Ovary (tissue), 7 donors: ENCODE measurements at regions not wholly inside any gene's neighbourhood (a gene's known extent, or its start where the extent isn't known, plus 50 kb on each side); places are given as distances from the start of the nearest gene placed in this dataset.

Experiments used
- DNase-seq, 5 donors: peaks; one replicate each; pipeline ENCODE4 v3.0.0-alpha.2; 2019 to 2020
- H3K27ac ChIP-seq, 2 donors: fragments of 200-600 bp; one replicate each; pipeline versions ENCODE4 v1.5.1 to v1.8.0; 2019 to 2022
- H3K27me3 ChIP-seq: fragments of 200-600 bp; one replicate; pipeline ENCODE4 v1.8.0; 2022
- H3K36me3 ChIP-seq: fragments of 200-600 bp; sonication (generic); one replicate; pipeline ENCODE4 v1.5.1; 2019
- H3K4me1 ChIP-seq: one replicate; pipeline ENCODE4 v1.8.1; 2013; ENCODE audit warnings: mild to moderate bottlenecking, moderate library complexity; ENCODE audit not compliant: insufficient read depth
- H3K4me3 ChIP-seq: fragments of 200-600 bp; sonication (generic); one replicate; pipeline ENCODE4 v1.5.1; 2017
- H3K9me3 ChIP-seq, 2 donors: fragments of 200-600 bp in 1 of 2; sonication (generic) in 1 of 2; one replicate each; pipeline versions ENCODE4 v1.5.1 to v1.8.1; 2013 to 2019; ENCODE audit warnings: mild to moderate bottlenecking in 1 of 2, moderate library complexity in 1 of 2
- CTCF ChIP-seq, 3 donors: fragments of 450-650 bp in 2 of 3; fragments of 200-600 bp in 1 of 3; IDR thresholded peaks; one replicate each; pipeline versions ENCODE4 v1.5.1 to v1.8.0; 2016 to 2022; ENCODE audit warnings: antibody characterized with exemption in 3 of 3, mild to moderate bottlenecking in 1 of 3
- EP300 ChIP-seq: sonication (generic); formaldehyde crosslinking; IDR thresholded peaks from one replicate; pipeline ENCODE4 v1.6.1; 2017; ENCODE audit warnings: antibody characterized with exemption
- POLR2A ChIP-seq: fragments of 450-650 bp; IDR thresholded peaks from one replicate; pipeline ENCODE4 v1.6.1; 2017; ENCODE audit warnings: antibody characterized with exemption, mild to moderate bottlenecking, moderate library complexity
- WGBS, 3 donors: extraction: QIAGEN DNeasy Blood & Tissue Kit in 1 of 3; methylation state at CpG; one replicate each; pipeline versions ENCODE4 v1.1.5 to v1.1.7; 2013 to 2017; 5-methylcytosine and 5-hydroxymethylcytosine counted together
- intact Hi-C, 4 donors: fragments of 100-400 bp; cut with DNase I; formaldehyde crosslinking; loops; one replicate each; pipeline versions ENCODE4 v1.11.0 to v1.15.1; 2022 to 2023
- donor health status: DM: no; HTN: no; CAD: no; lungs with moderate emphysema.
- donor health status: DM: no; HTN: no; CAD: no.
- donor health status: Bipolar disorder and iron deficiency.
- donor health status: DM: no; HTN: no; CAD: no.
- donor health status: DM: yes; HTN: yes; CAD: no.

GRCh38 chr1:232873931-232874330 is 68.7 kb downstream of the MAP10 start:
- no peak for DNase-seq
- no peaks in the 10 kb centered on the region for H3K36me3 ChIP-seq
- no peaks in the 10 kb centered on the region for H3K27me3 ChIP-seq
- H3K4me1 ChIP-seq, result peaks cover under 1% of the 10 kb centered on the region
- H3K9me3 ChIP-seq, result no peaks in the 10 kb centered on the region
- WGBS, 3 donors, result 94 to 96% (median 95%) methylated on average over 7 of the region's 7 CpGs
- TF ChIP-seq POLR2A, result no peak
- no peak overlapping the region for H3K27ac ChIP-seq
- no peak overlapping the region for H3K4me3 ChIP-seq
- intact Hi-C loops, result no loop called here

- no peak for DNase-seq
- Histone ChIP-seq H3K27ac (no peak overlapping the region), H3K4me1 (no peaks in the 10 kb centered on the region), H3K36me3 (no peaks in the 10 kb centered on the region), H3K9me3 (no peaks in the 10 kb centered on the region), H3K4me3 (no peak overlapping the region), H3K27me3 (no peaks in the 10 kb centered on the region)
- 70 to 76% (median 75%) methylated on average over 5 of the region's 5 CpGs for WGBS, 3 donors
- intact Hi-C loops, result no loop called here
- TF ChIP-seq POLR2A (no peak), CTCF (IDR thresholded peaks at IDR 0.05) (no peak), EP300 (no peak)
Observed at GRCh38 chr1:232875536-232875935, 70.3 kb downstream of the MAP10 start.

- WGBS, 3 donors, result 91 to 92% (median 92%) methylated on average over 11 of the region's 11 CpGs
- no peaks in the 10 kb centered on the region for H3K36me3 ChIP-seq
- DNase-seq, result no peak
- no peak overlapping the region for H3K27ac ChIP-seq
- no peaks in the 10 kb centered on the region for H3K9me3 ChIP-seq
- no peak overlapping the region for H3K4me3 ChIP-seq
- no peaks in the 10 kb centered on the region for H3K27me3 ChIP-seq
- TF ChIP-seq POLR2A (no peak), CTCF (IDR thresholded peaks at IDR 0.05) (no peak), EP300 (no peak)
- intact Hi-C loops, result no loop called here
- no peaks in the 10 kb centered on the region for H3K4me1 ChIP-seq
Observed at GRCh38 chr1:232876506-232877364, 71.5 kb downstream of the MAP10 start.

- no peaks in the 10 kb centered on the region for H3K36me3 ChIP-seq
- H3K9me3 ChIP-seq, result no peaks in the 10 kb centered on the region
- H3K4me3 ChIP-seq, result no peak overlapping the region
- no peaks in the 10 kb centered on the region for H3K4me1 ChIP-seq
- no peak for DNase-seq
- H3K27ac ChIP-seq, result no peak overlapping the region
- 67 to 72% (median 70%) methylated on average over 10 of the region's 10 CpGs for WGBS, 3 donors
- no peak for TF ChIP-seq POLR2A
- TF ChIP-seq EP300, result no peak
- TF ChIP-seq CTCF (IDR thresholded peaks at IDR 0.05), result no peak
- H3K27me3 ChIP-seq, result no peaks in the 10 kb centered on the region
- intact Hi-C loops, result no loop called here
Observed at GRCh38 chr1:232877365-232878028, 72.3 kb downstream of the MAP10 start.

GRCh38 chr1:232878086-232878485 is 72.3 kb upstream of the NTPCR start:
- no peak for TF ChIP-seq POLR2A
- TF ChIP-seq CTCF (IDR thresholded peaks at IDR 0.05), result no peak
- no peak for TF ChIP-seq EP300
- Histone ChIP-seq H3K9me3 (no peaks in the 10 kb centered on the region), H3K27me3 (no peaks in the 10 kb centered on the region), H3K36me3 (no peaks in the 10 kb centered on the region), H3K4me1 (no peaks in the 10 kb centered on the region), H3K4me3 (no peak overlapping the region), H3K27ac (no peak overlapping the region)
- no peak for DNase-seq
- intact Hi-C loops, result no loop called here
- WGBS, 3 donors, result 75 to 79% (median 76%) methylated on average over 2 of the region's 2 CpGs
